Small intestine (tissue), 7 donors: ENCODE measurements at regions not wholly inside any gene's neighbourhood (a gene's known extent, or its start where the extent isn't known, plus 50 kb on each side); places are given as distances from the start of the nearest gene placed in this dataset.

Experiments
- DNase-seq, 2 donors: peaks; one replicate each; pipeline versions ENCODE4 v3.0.0 to v3.0.0-alpha.2; 2013
- FAIRE-seq: peaks from 2 replicates; lab custom pipeline; 2012; peaks lifted over from hg19 to GRCh38; lab: Jason Lieb, UNC
- H3K27ac ChIP-seq, 3 donors: one replicate each; pipeline ENCODE4 v1.5.1; 2013; ENCODE audit warnings: low read length in 2 of 3, mild to moderate bottlenecking in 2 of 3, control low read depth in 1 of 3, inconsistent platforms in 1 of 3, low read depth in 1 of 3, moderate library complexity in 1 of 3
- H3K27me3 ChIP-seq, 3 donors: one replicate each; pipeline ENCODE4 v1.6.1; 2013; ENCODE audit warnings: low read length in 3 of 3, inconsistent platforms in 1 of 3; ENCODE audit not compliant: control insufficient read depth in 3 of 3, insufficient read depth in 3 of 3
- H3K36me3 ChIP-seq, 3 donors: one replicate each; pipeline ENCODE4 v1.6.1; 2013; ENCODE audit warnings: low read length in 3 of 3, inconsistent platforms in 1 of 3, low read depth in 1 of 3, mild to moderate bottlenecking in 1 of 3, moderate library complexity in 1 of 3; ENCODE audit not compliant: control insufficient read depth in 3 of 3, insufficient read depth in 2 of 3
- H3K4me1 ChIP-seq, 3 donors: one replicate each; pipeline ENCODE4 v1.6.1; 2013; ENCODE audit warnings: low read length in 2 of 3, inconsistent platforms in 1 of 3, low read depth in 1 of 3, mild to moderate bottlenecking in 1 of 3, moderate library complexity in 1 of 3; ENCODE audit not compliant: control insufficient read depth in 3 of 3, insufficient read depth in 2 of 3
- H3K4me3 ChIP-seq, 3 donors: one replicate each; pipeline ENCODE4 v1.5.1; 2013; ENCODE audit warnings: low read length in 3 of 3, control low read depth in 1 of 3, inconsistent platforms in 1 of 3, low read depth in 1 of 3, mild to moderate bottlenecking in 1 of 3, moderate library complexity in 1 of 3
- H3K9me3 ChIP-seq, 2 donors: one replicate each; pipeline ENCODE4 v1.6.1; 2013; ENCODE audit warnings: low read depth in 1 of 2, low read length in 1 of 2; ENCODE audit not compliant: control insufficient read depth in 2 of 2, insufficient read depth in 1 of 2
- WGBS, 3 donors: extraction: QIAGEN DNeasy Blood & Tissue Kit; methylation state at CpG; one replicate each; pipeline ENCODE4 v1.1.7; 2013; 5-methylcytosine and 5-hydroxymethylcytosine counted together
- donor health status: healthy with polysubstance abuse.
- donor health status: control.
- donor health status: control.
- donor health status: Bipolar disorder and iron deficiency.
- donor health status: healthy.

GRCh38 chr12:3945671-3946070 is 72.5 kb upstream of the PARP11 start:
- Histone ChIP-seq H3K27ac (no peak overlapping the region), H3K9me3 (no peaks in the 10 kb centered on the region), H3K27me3 (no peaks in the 10 kb centered on the region), H3K4me1 (no peaks in the 10 kb centered on the region), H3K36me3 (no peaks in the 10 kb centered on the region), H3K4me3 (no peak overlapping the region)
- DNase-seq (no peak), FAIRE-seq (no peak)
- WGBS, 3 donors = 55 to 66% (median 58%) methylated on average over 3 of the region's 3 CpGs

DNA sequence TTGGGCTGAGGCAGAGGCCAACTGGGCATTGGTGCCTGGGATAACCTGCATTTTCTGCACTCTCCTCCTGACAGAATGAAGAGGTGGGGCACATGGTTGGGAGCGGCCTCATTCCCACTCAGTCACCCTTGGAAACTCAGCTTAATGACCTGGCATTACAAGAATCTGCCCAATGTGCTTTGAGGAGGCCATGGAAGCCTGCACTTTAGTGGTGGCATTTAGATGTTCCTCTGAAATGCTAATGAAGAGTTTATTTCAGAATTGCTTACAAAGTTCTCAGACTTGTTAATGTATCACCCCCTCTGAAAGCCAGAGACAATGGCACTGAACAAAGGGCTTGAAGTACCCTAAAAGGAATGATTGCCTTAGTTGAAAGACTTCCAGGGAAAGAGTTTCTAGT is 71.4 kb upstream of the PARP11 start:
- Histone ChIP-seq H3K27ac (no peak overlapping the region), H3K4me3 (no peak overlapping the region), H3K4me1 (no peaks in the 10 kb centered on the region), H3K27me3 (no peaks in the 10 kb centered on the region), H3K36me3 (no peaks in the 10 kb centered on the region), H3K9me3 (no peaks in the 10 kb centered on the region)
- FAIRE-seq = no peak
- 42 to 67% (median 63%) methylated on average over 1 of the region's 1 CpG for WGBS, 3 donors
- DNase-seq = no peak

- peak in 1 of 2 donors; percentile 32 for DNase-seq
- no peaks in the 10 kb centered on the region for H3K9me3 ChIP-seq
- H3K4me3 ChIP-seq = no peak overlapping the region
- no peaks in the 10 kb centered on the region for H3K4me1 ChIP-seq
- no peak for FAIRE-seq
- no peaks in the 10 kb centered on the region for H3K36me3 ChIP-seq
- H3K27me3 ChIP-seq = no peaks in the 10 kb centered on the region
- H3K27ac ChIP-seq = no peak overlapping the region
- 57 to 84% (median 82%) methylated on average over 3 of the region's 3 CpGs for WGBS, 3 donors
Measured at GRCh38 chr12:3938042-3938544, 64.9 kb upstream of the PARP11 start.

GRCh38 chr12:3935078-3935477 is 61.9 kb upstream of the PARP11 start:
- 63 to 82% (median 63%) methylated on average over 5 of the region's 5 CpGs for WGBS, 3 donors
- no peak for FAIRE-seq

GRCh38 chr12:3933819-3934192 is 60.6 kb upstream of the PARP11 start:
- Histone ChIP-seq H3K4me3 (no peak overlapping the region), H3K27ac (no peak overlapping the region), H3K9me3 (no peaks in the 10 kb centered on the region), H3K4me1 (no peaks in the 10 kb centered on the region), H3K27me3 (no peaks in the 10 kb centered on the region), H3K36me3 (no peaks in the 10 kb centered on the region)
- DNase-seq (no peak), FAIRE-seq (no peak)
- WGBS, 3 donors = 16 to 61% (median 39%) methylated on average over 1 of the region's 1 CpG

More at GRCh38 chr12:3935078-3935477, 61.9 kb upstream of the PARP11 start:
- DNase-seq = no peak
- Histone ChIP-seq H3K36me3 (no peaks in the 10 kb centered on the region), H3K27ac (no peak overlapping the region), H3K9me3 (no peaks in the 10 kb centered on the region), H3K4me1 (no peaks in the 10 kb centered on the region), H3K27me3 (no peaks in the 10 kb centered on the region), H3K4me3 (no peak overlapping the region)

DNA sequence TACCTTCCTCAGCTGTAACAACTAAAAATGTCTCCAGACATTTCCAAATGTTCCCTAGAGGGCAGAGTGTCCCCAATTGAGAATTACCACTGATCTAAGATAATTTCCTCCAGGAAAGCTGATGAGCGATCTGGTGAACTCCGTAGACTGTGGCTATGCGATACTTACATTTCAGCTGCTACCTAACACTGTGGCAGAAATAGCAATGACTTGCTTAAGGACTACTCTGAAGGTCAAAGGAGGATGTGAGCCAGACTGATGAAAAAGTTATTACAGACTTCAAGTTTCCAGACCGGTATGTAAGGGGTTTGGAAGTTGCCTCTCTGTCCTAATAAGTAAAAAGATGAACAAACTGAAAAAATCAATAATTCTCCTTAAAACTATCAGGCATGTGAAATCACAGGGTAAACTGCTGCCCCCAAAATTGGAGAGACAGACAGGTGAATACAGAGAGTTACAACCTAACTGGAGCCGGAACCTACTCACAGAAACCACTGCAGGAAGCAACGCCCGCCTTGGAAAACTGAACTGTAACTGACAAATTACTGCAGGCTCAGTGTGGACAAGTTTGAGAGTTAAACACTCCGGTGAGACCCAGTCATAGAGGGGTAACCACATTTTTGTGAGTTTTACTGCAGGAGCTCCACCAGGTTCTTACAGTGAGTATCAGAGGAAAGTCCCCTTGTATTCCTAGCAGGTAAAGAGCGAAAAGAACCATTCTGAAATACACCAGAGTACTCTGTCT is 60.0 kb upstream of the PARP11 start:
- no peak for DNase-seq
- no peak overlapping the region for H3K4me3 ChIP-seq
- peaks cover 0 to 3% (median 0%) of the 10 kb centered on the region in 3 donors for H3K4me1 ChIP-seq
- WGBS, 3 donors = 77 to 82% (median 79%) methylated on average over 9 of the region's 9 CpGs
- no peaks in the 10 kb centered on the region for H3K27me3 ChIP-seq
- no peaks in the 10 kb centered on the region for H3K9me3 ChIP-seq
- H3K27ac ChIP-seq = no peak overlapping the region
- FAIRE-seq = no peak
- no peaks in the 10 kb centered on the region for H3K36me3 ChIP-seq

DNA sequence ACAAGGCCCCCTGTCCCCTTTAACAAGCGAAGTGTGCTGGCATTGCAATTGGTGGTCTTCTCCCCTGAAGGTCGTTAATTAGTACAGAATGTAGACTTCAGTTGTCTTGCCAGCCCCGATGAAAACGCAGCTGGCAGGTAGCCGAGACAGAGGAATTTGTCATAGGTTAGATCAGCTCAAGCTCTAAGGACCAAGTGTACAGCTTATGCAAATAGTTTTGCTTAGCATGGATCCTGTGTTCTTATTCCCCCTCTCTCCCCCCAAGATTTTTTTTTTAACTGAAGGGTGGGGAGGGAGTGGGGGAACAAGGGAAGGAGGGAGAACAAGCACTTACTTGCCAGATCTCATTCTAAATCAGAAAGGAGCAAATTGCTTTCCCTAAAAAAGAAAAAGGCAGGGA is 58.6 kb upstream of the PARP11 start:
- no peaks in the 10 kb centered on the region for H3K36me3 ChIP-seq
- H3K9me3 ChIP-seq = no peaks in the 10 kb centered on the region
- no peak overlapping the region for H3K27ac ChIP-seq
- DNase-seq (no peak), FAIRE-seq (no peak)
- no peaks in the 10 kb centered on the region for H3K27me3 ChIP-seq
- H3K4me1 ChIP-seq = peaks cover 0 to 5% (median 0%) of the 10 kb centered on the region in 3 donors
- no peak overlapping the region for H3K4me3 ChIP-seq
- 53 to 69% (median 62%) methylated on average over 5 of the region's 5 CpGs for WGBS, 3 donors

DNA sequence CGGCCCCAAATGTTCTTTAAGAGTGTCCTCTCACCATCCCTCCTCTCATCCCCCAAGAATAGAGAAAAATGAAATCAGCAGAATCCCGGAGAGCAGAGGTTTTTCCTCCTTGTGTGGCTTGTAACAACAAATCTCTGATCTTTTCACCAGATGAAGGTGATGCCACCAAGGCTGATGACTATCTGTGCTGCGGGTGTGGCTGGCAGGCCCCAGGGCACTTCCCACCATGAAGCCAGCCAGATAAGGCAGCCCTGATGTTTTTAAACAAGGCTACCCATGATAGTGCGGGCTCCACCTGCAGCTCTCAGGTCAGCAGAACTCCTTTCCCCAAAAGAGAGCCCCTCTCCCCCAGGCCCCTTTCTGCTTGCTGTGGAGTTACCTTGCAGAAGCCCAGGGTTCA is 58.0 kb upstream of the PARP11 start:
- Histone ChIP-seq H3K4me3 (no peak overlapping the region), H3K27ac (no peak overlapping the region), H3K36me3 (no peaks in the 10 kb centered on the region), H3K27me3 (no peaks in the 10 kb centered on the region), H3K9me3 (no peaks in the 10 kb centered on the region), H3K4me1 (peaks cover 0 to 5% (median 0%) of the 10 kb centered on the region in 3 donors)
- DNase-seq = no peak
- FAIRE-seq = no peak
- 73 to 81% (median 75%) methylated on average over 4 of the region's 4 CpGs for WGBS, 3 donors
